GM19328 (cell line): ENCODE measurements at regions not wholly inside any gene's neighbourhood (a gene's known extent, or its start where the extent isn't known, plus 50 kb on each side); places are given as distances from the start of the nearest gene placed in this dataset.

Experiments
- ATAC-seq: cut with Tn5 transposase; IDR thresholded peaks from one replicate; pipeline ENCODE4 v1.9.1; 2021; ENCODE audit warnings: mild to moderate bottlenecking, moderate library complexity; ENCODE audit not compliant: unreplicated experiment

DNA sequence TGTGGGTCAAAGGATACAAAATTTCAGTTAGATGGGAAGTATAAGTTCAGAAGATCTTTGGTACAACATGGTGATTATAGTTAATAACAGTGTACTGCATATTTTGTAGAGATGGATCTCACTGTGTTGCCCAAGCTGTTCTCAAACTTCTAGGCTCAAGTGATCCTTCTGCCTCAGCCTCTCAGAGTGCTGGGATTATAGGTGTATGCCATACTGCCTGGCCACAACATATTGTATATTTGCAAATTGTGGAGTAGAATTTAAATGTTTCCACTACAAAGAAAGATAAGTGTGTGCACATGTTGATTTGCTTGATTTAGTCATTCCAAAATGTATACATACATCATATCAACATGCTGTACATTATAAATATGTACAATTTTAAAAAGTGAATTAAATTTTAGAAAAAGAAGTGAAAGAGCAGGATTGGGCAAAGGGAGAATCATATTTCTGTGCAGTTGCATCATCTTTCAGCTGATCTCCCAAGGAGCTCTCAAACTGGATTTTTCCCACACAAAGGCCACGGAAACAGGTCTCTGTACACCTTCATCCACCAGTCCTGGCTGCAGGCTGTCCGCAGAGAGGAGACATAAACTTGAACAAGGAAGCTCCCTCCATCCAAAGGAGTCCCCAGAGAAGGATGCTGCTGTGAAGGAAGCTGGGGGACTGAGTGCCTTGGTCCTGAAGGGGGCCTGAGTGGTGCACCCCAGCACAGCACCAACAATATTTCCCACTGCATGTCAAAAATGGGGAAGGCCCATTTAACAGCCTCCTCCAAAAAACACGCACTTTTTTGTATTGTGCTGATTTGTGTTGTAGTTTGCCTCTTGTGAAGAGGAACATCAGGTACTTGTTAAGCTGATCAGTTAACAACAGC, 217.1 kb upstream of the GHITM start:
- ATAC-seq, result no peak

DNA sequence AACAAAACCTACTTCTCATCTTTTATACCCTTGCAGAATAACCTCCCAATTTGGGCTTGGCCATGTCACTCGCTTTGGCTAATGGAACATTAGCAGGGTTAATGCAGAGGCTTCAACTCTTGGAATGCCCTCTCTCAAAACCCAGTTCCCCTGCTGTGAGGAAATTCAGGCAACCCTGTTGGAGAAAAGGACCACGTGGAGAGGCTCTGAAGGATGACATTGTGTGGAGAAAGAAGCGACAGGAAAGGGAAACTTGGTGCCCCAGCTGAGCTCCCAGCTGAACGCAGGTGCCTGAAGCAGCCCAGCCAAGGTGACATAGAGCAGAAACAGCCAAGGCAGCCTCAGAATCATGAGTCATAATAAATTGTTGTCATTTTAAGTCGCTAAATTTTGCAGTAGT, 214.2 kb upstream of the GHITM start:
- no peak for ATAC-seq

DNA sequence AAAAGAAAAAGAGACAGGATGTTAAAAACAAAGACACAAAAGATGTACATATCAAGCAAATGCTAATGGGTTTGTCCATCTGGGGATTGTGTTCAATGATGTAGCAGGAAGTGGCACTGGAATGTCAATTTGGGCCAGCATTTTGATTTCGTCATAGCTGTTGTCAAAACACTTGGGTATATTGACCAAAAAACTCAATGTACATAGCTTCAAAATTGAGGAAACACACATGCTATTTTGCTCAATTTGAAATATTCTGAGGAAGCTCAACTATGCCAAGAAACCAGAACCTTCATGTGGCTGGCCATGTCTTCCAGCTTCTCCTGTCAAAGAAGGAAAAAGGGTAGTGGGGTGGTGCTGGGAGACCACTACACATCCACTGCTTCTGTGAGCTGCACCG, 212.7 kb upstream of the GHITM start:
- ATAC-seq, result no peak

DNA sequence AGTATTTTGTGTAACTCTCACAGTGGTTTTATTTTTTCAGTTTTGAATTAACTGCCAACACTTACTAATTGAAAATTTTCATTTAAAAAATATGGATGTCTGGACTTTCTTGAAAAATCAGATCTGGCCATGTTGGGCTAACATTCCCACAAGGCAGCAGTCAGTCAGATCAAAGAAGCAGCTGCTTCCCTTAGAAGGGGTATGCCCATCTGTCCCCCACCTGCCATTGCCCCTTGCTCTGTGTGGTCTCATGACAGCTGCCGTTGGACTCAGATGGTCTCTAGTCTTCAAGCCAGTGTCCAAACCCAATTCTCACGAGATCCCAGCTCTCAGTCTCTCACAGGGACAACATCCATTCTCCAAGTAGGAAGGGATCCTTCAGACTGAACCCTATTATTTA, 212.1 kb upstream of the GHITM start:
- ATAC-seq, result no peak

DNA sequence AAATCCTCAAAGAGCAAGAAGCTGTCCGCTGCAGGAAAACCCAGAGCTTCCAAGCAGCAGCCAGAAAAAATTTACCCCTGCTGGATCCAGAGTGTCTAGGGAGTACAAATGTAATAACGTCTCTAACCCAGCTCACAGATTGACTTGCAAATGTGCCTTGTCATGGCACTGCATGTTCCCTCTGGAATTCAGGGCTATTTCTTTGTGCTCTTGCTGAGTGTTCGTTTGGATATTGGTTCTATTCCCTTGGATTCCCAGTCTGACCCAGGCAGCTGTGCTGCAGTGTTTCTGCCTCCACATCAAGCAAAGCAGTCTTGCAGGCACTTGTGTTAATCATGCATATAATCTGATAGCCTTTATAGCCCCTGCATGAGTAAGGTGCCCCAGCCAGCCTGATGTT, 209.9 kb upstream of the GHITM start:
- no peak for ATAC-seq

DNA sequence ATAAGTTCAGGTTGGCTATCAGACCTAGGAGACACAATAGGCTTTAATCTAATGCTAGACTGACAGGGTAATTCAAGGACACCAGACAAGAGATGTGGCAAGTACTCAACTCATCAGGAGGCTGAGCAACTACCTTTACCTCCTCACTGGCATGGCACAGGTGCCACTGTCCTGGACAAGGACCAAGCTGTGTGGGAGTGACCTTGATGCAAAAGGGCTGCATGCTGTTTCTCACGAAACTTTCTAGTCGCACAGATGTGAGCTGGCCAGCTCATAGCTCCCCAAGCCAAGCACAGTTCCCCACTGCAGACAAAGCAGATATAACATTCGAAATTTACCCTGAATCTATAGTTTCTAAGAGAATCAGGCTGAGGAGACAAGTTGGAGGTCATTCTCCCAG, 207.6 kb upstream of the GHITM start:
- no peak for ATAC-seq

DNA sequence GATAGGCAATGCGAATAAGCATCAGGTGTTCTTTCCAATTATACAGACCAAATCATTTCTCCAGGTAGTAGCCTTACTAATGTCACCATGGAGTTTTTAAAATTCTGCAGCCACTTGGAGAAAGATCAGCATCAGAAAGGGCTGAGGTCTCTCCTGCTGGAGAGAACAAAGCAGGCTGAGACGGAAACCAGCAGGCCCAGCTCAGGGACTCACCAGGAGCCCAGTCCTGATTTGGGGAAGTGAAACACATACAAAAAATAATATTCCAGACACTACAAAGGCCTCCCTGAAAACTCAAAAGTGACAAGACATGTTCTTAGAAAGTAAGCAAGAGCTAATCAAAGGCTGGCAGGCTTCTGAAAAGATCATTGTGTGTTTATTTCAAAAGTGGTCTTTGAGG, 207.1 kb upstream of the GHITM start:
- ATAC-seq, result no peak

DNA sequence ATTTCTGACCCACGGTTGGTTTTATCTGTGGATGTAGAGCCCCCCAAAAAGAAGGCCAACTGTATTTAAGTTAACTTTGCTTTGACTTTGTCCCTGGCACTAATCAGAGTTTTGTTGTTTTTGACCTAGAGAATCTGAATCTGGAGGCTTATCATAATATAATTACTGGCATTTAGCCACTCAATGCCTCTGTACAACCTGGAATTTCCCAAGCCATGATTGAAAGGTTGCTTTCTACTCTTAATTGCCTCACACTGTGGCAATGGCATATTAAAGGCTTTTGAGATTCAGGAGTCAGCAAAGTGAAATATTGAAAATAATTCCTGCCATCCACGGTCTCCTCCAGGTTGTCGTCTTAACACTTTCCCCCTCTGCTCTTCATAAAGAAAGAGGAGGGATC, 205.2 kb upstream of the GHITM start:
- ATAC-seq, result no peak

DNA sequence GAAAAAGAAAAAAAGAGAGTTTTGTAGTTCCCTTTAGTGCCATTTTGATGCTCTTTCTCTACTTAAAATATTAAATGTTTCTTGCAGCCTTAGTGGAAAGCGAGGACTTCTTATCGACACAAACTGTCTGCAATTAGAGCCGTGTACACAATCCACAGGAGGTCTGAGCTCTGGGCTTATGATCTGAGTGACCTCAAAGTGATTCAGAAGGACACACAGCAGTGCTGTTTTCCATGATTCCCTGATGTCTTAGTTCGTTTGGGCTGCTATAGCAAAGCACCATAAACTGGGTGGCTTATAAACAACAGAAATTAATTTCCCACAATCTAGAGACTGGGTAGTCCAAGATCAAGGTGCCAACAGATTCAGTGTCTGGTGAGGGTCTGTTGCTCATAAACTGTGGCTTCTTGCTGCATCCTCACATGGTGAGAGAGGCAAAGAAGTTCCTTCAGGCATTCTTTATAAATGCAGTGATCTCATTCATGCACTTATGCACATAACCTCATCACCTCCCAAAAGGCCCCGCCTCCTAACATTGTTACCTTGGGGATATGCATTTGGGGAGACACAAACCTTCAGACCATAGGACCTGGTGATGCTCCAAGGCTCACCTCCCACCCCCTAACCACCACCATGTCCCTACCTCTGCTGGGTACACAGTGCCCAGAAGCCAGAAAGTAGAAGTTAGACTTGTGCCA, 204.5 kb upstream of the GHITM start:
- no peak for ATAC-seq

DNA sequence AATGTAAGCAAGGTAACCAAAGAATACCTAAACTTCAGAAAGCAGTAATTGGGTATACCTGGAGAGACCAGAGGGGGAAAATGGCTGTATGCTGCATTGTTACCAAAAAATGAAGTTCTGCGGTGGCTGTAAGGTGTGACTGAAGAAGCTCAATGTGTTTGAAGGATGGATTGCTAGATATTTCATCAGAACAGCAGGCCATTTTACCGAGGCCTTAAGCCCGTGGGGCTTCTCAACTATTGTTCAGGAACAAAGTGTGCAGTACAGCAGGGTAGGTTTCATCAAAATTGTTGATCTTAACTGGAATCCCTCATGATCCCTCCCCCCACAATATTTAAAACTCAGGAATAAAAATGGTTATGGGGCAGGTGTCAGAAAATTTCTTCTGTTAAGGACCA, 204.0 kb upstream of the GHITM start:
- no peak for ATAC-seq

DNA sequence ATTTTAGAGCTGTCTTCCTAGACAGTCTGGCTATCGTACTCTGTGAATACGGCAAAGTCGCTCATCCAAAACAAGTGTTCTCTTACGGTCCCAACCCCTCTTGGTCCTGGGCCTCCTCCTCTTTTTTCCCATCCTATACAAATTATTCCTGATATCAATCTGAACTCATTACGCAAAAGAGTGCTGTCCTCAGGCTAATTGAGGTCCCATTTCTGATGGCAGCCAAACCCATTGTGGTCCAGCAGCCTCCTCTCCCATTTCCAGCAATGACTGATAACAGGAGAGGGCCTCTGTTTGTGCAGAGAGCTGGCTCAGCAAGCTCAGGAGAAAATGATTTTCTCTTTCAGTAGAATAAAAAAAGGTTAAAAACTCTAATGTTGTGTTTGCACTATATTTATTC, 203.4 kb upstream of the GHITM start:
- no peak for ATAC-seq

DNA sequence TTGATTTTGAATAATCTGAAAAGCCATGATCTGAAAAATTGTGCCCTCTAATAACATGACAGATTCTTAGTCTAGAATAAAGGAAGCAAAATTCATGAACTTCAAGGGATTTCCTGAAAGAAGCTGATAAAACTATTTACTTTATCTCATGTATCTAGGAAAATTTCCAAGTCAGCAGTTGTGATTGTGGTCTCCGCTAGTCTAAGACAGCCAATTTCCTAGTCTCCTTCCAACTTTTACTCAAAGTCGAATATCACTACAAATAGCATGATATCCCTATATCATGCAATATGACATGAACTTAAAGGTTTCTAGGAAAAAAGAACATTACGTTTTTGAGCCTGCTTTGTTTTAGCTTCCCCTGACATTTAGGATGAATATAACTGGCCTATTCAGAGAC, 202.1 kb upstream of the GHITM start:
- ATAC-seq, result no peak

DNA sequence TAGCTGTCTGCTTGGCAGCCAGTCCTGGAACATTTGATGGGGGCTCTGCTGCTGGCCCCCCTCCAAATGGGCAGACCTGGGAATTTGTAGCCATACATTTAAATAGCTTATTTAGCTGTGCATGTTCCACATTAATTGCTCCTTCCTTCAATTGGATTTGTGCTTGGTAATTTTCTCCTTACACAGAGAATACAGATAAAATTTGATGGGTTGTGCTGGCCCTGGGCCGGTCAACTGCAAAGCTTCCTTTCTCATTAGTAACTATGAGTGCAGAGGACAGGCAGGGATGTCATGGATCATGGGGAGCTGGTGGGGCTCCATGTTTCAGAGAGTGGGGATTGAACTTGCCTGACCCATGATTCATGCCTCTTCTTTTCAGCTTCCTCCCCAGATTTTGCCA, 201.5 kb upstream of the GHITM start:
- ATAC-seq, result no peak

DNA sequence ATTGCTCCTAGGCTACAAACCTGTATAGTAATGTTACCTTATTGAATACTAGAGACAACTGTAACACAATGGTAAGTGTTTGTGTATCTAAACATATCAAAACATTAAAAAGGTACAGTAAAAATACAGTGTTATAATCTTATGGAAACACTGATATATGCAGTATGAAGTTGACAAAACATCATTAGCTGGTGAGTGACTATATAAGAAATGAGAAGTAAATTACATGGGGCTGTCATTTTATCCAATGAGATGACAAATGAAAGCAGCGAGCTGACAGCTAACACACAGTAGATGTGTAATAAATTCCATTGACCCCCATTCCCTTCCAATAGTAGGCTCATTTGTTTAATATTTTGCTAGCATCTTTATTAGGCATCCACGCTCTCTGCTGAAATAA, 198.1 kb upstream of the GHITM start:
- no peak for ATAC-seq

DNA sequence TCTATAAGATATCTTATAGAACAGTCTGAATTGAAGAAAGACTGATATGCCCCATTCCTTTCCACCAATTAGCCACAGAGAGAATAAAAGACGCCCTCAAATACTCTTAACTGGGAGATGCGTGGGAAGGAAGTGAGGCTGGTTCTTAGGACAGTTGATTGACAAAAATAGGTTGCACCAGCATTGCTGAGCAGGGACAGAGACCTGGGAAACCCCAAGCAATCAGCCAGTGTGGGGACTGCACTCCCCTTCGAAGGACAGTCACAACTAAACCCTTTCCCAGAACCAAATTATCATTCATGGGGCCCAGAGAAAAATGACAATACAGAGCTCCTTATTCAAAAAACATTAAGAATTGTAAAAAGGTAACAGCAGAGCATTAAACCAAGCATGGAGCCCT, 196.9 kb upstream of the GHITM start:
- ATAC-seq, result no peak

DNA sequence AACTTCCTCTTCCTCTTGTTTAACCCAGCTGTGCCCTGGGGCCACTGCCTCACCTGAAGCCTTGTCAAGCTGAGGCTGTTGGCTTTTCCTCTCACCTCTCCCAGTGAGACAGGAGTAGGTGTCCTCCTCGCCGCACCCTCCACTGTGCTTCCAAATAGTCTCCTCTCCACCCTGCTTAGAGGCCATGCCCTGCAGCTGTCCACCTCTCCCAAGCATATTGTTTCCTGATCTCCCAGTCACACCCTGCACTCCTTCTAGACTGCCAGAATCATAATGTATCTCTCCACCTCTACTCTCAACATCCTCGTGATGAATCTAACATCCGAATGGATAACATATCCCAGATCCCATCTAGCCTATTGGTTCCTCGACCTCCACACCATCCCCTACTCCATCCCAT, 196.3 kb upstream of the GHITM start:
- ATAC-seq, result no peak

DNA sequence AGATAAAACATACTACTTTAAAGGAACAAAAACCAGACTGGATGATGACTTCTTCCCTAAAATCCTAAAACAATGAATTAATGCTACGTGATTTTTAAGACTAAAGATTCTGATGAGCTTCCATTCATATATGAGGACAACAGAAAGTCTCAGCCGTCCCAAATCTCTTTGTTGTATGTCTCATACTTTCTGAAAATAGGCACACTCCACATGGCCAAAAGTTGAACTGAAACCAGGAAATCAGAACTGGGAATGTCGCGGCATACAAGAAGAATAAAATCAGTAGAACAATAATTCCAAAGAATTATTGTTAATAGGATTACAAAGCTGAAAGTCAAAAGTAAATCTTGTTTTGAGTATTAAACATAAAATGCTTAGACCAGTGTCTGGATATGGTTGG, 195.4 kb upstream of the GHITM start:
- ATAC-seq, result no peak

DNA sequence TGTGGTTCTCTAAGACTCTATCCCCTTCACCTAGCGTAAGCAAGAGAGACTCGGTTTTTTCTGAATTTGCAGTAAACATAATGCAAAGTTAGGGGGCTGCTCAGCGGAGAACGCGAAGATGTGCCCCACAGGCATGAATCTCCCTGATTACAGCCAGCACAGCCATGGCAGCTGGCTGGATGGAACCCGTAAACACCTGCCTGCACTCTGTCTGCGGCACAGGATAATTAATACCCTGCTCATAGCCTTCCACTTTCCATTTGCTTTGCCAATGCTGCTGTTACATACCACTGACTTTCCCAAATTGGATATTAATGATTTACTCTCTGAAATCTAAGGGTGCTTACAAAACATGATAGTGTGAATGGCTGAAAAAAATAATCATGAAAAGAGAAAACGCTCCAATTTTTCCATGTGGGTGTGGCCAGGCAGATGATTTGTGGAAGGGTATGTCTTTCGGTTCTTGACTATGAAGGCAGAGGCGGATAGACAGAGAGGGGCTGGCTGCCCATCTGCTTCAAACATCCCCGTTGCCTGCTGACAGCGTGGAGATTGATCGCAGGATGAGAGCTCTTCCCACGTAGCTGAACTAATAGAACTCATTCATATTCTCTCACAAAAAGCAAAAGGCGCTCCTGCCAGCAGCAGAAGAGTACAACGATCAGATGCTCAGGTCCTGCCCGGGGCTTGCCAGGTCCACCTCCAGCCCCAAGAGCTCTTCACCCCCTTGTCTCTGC, 193.2 kb upstream of the GHITM start:
- no peak for ATAC-seq

DNA sequence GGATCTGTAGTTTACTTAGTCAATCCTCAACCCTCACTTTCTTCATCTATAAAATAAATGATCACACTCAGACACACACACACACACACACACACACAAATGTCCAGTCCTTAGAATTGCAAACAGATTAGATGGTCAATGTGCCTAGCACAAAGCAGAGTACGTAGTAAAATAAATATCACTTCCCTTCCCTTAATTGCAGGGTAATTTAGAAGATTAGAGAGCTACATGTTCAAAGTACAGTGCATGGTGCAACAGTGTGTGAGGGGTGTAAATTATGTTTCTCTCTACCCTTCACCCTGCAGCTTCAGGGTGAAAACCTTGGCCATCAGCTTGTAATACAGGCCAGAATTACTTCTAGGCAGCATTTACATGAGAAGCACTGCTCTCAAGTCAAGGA, 187.0 kb upstream of the GHITM start:
- ATAC-seq, result no peak

DNA sequence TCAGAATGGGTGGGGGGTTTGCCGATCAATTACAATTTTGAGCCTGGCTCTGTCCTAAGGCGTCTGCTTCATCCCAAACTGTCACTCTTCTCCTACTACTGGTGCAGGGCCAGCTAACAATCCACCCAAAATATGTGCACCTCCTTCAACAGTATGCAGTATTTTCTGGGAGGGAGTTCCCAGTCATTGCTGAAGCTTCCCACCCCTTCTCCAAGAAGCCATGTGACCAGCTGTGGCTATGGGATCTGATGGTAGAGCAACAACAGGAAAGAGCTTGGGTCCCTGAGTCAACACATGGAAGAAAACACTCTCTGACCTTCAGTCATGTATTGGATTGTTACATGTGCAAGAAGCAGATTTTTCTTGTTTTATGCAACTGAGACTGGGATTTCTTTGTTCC, 185.7 kb upstream of the GHITM start:
- ATAC-seq, result no peak

DNA sequence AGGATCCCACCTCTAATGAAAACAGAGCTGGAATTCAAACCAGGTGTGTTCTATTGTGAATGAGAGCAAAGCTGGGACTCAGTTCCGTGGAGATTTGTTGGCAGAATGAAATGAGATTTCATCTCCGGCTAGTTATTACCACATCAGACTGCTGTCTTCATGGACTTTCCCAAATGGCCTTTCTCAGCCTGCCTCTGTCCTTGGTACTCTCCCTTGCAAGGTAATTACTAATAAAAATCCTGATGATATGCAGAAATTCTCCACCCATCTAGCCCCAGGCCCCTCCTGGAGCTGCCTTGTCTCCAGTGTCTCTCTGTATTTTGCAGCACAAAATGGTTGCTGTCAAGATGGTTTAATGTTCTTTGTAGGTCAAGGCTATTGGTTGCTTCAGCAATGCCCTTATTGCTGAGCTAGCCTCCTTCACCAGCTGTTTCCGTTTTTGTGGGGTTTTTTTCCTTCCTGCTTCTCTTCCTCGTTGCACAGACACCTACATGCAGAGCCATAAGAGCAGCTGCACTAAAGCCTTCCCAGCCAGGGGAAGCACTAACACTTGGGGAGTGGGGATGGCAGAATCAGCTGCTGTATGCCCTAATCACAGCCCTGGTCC, 185.0 kb upstream of the GHITM start:
- ATAC-seq, result no peak

DNA sequence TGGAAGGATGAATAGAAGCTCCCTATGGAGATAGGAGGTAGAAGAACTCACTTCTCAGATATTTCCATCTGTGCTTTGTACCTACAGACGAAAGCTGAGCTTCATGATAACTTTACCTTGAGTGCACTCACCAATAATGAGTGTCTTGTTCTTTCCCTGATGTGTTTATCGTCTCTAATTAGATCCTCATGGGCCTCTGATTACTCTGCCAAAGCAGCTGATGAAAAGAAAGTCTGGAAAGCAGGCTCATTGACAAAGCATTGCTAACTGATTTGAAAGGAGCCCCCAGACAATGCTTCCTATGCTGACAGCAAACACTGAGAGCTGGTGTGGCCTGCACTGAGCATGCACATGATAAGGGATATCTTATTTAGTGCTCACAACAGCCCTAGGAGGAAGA, 183.9 kb upstream of the GHITM start:
- ATAC-seq, result no peak
